ENCODE measurements at regions not wholly inside any gene's neighbourhood (a gene's known extent, or its start where the extent isn't known, plus 50 kb on each side); places are given as distances from the start of the nearest gene placed in this dataset.

GRCh38 chr3:74167926-74168325, 446.5 kb downstream of the CNTN3 start:
- ChIA-PET CTCF (interaction anchor here (1.3 to 2.2 kb wide), 4 partner anchors 9 to 15 kb away, joined by 3 to 9 read pairs (median 4); no protein-coding TSS in a partner anchor), POLR2A (no interaction called here)
- no peak for TF ChIP-seq CTCF (IDR thresholded peaks at IDR 0.05; ENCODE audit: control extremely low read depth, extremely low read depth, low read depth, missing control alignments)
- DNase-seq (ENCODE audit: extremely low spot score), result no peak

GRCh38 chr3:74165211-74165610, 449.2 kb downstream of the CNTN3 start:
- DNase-seq (ENCODE audit: extremely low spot score), result no peak

GRCh38 chr3:74149466-74149865, 465.0 kb downstream of the CNTN3 start:
- DNase-seq (ENCODE audit: extremely low spot score), result no peak
- CTCF ChIA-PET, result no interaction called here
- no peak for TF ChIP-seq CTCF (IDR thresholded peaks at IDR 0.05; ENCODE audit: control extremely low read depth, extremely low read depth, low read depth, missing control alignments)
- POLR2A ChIA-PET, result no interaction called here

More at GRCh38 chr3:74165211-74165610, 449.2 kb downstream of the CNTN3 start:
- CTCF ChIA-PET, result no interaction called here
- TF ChIP-seq CTCF (IDR thresholded peaks at IDR 0.05; ENCODE audit: control extremely low read depth, extremely low read depth, low read depth, missing control alignments), result no peak
- POLR2A ChIA-PET, result no interaction called here

- POLR2A ChIA-PET, result no interaction called here
- TF ChIP-seq CTCF (IDR thresholded peaks at IDR 0.05; ENCODE audit: control extremely low read depth, extremely low read depth, low read depth, missing control alignments), result no peak
- CTCF ChIA-PET, result interaction anchor here (1.1 kb wide), 1 partner anchor 41 kb away, joined by 3 read pairs; no protein-coding TSS in a partner anchor
- DNase-seq (ENCODE audit: extremely low spot score), result no peak
Observed at GRCh38 chr3:74145277-74145676, 469.2 kb downstream of the CNTN3 start.

GRCh38 chr3:74139648-74140047, 474.8 kb downstream of the CNTN3 start:
- no peak for TF ChIP-seq CTCF (IDR thresholded peaks at IDR 0.05; ENCODE audit: control extremely low read depth, extremely low read depth, low read depth, missing control alignments)
- ChIA-PET POLR2A (no interaction called here), CTCF (no interaction called here)
- no peak for DNase-seq (ENCODE audit: extremely low spot score)

- ChIA-PET CTCF (no interaction called here), POLR2A (no interaction called here)
- no peak for TF ChIP-seq CTCF (IDR thresholded peaks at IDR 0.05; ENCODE audit: control extremely low read depth, extremely low read depth, low read depth, missing control alignments)
- no peak for DNase-seq (ENCODE audit: extremely low spot score)
Observed at GRCh38 chr3:74137790-74138189, 476.7 kb downstream of the CNTN3 start.

- CTCF ChIA-PET, result no interaction called here
- no peak for TF ChIP-seq CTCF (IDR thresholded peaks at IDR 0.05; ENCODE audit: control extremely low read depth, extremely low read depth, low read depth, missing control alignments)
- no peak for DNase-seq (ENCODE audit: extremely low spot score)
- POLR2A ChIA-PET, result no interaction called here
Observed at GRCh38 chr3:74135808-74136207, 478.7 kb downstream of the CNTN3 start.

Data from GM10248 (cell line).